ENCODE measurements at regions not wholly inside any gene's neighbourhood (a gene's known extent, or its start where the extent isn't known, plus 50 kb on each side); places are given as distances from the start of the nearest gene placed in this dataset.

DNA sequence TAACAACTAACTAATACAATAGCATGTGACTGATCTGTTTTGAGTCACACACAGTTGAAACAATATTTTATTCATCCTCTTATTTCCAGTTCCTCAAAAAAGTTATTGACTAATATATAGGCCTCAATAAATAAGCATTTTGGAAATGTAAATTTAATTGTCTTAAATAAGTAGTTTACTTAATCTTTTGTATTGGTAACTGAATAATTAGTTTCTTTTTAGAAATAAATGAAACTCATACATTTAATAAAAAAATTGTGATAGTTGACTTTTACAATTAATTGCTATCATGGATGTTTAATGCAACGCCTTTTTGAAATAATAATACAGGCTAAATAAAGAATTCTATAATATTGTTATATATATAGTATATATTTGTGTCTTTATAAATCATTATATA is 500.8 kb upstream of the PCDH20 start:
- dilution Hi-C loops (cut with MboI; ENCODE audit: extremely low pct_ligation_motif_present, low sequenced_read_pairs) = no loop called here
- Histone ChIP-seq H3K27ac (ENCODE audit: insufficient read depth, low read depth, low read length) (no peak overlapping the region), H2AFZ (ENCODE audit: low read depth, low read length) (no peak overlapping the region), H3K36me3 (ENCODE audit: control insufficient read depth in 2 of 2, extremely low read depth in 1 of 2, insufficient read depth in 2 of 2, low read length in 2 of 2) (no peaks in the 10 kb centered on the region), H3K79me2 (ENCODE audit: control insufficient read depth, insufficient read depth, low read length) (no peaks in the 10 kb centered on the region), H3K9ac (replicated peaks; ENCODE audit: extremely low read depth, insufficient read depth, low read length) (no peak overlapping the region), H3K4me1 (ENCODE audit: control insufficient read depth, extremely low read depth, insufficient read depth, low read length) (no peaks in the 10 kb centered on the region), H3K27me3 (ENCODE audit: control insufficient read depth in 2 of 2, insufficient read depth in 2 of 2, low read length in 2 of 2) (no peaks in the 10 kb centered on the region), H3K9me3 (replicated peaks; ENCODE audit: control insufficient read depth, insufficient read depth, low read length) (no peaks in the 10 kb centered on the region), H3K4me3 (replicated peaks in 1 of 3; ENCODE audit: insufficient read depth in 1 of 3, low read depth in 1 of 3, low read length in 3 of 3) (no peak overlapping the region), H3K4me2 (ENCODE audit: insufficient read depth, low read length) (no peak overlapping the region), H3K9me1 (replicated peaks; ENCODE audit: control insufficient read depth, extremely low read depth, insufficient read depth, low read length) (no peaks in the 10 kb centered on the region), H4K20me1 (replicated peaks; ENCODE audit: control insufficient read depth, extremely low read depth, insufficient read depth, low read length) (no peaks in the 10 kb centered on the region)
- no peak for TF ChIP-seq JUN (IDR thresholded peaks at IDR 0.05; ENCODE audit: borderline replicate concordance, insufficient read depth, insufficient read length, low read depth)
- no peak for TF ChIP-seq GATA2 (IDR thresholded peaks at IDR 0.05; ENCODE audit: insufficient read depth, insufficient read length, low read depth, low read length)
- TF ChIP-seq, protein P1, sequence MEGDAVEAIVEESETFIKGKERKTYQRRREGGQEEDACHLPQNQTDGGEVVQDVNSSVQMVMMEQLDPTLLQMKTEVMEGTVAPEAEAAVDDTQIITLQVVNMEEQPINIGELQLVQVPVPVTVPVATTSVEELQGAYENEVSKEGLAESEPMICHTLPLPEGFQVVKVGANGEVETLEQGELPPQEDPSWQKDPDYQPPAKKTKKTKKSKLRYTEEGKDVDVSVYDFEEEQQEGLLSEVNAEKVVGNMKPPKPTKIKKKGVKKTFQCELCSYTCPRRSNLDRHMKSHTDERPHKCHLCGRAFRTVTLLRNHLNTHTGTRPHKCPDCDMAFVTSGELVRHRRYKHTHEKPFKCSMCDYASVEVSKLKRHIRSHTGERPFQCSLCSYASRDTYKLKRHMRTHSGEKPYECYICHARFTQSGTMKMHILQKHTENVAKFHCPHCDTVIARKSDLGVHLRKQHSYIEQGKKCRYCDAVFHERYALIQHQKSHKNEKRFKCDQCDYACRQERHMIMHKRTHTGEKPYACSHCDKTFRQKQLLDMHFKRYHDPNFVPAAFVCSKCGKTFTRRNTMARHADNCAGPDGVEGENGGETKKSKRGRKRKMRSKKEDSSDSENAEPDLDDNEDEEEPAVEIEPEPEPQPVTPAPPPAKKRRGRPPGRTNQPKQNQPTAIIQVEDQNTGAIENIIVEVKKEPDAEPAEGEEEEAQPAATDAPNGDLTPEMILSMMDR (IDR thresholded peaks at IDR 0.05; ENCODE audit: extremely low read depth in 1 of 2, insufficient read depth in 1 of 2, low read depth in 1 of 2, low read length in 2 of 2) = no peak
- TF ChIP-seq EZH2 (IDR thresholded peaks at IDR 0.05; ENCODE audit: borderline replicate concordance, low read depth, low read length, severe bottlenecking) = no peak
- no peak for TF ChIP-seq FOS (IDR thresholded peaks at IDR 0.05; ENCODE audit: borderline replicate concordance, insufficient read depth, low read length)
- TF ChIP-seq POLR2A (IDR thresholded peaks at IDR 0.05; ENCODE audit: low read depth, low read length) = no peak
- TF ChIP-seq POLR2AphosphoS5 (IDR thresholded peaks at IDR 0.05; ENCODE audit: insufficient read depth, low read depth, low read length) = no peak
- FAIRE-seq (no peak), DNase-seq (ENCODE audit: low read depth, low spot score) (no peak)
- no TSS peak for BruUV-seq (replicated peaks)
- ChIA-PET POLR2A (no interaction called here), CTCF (no interaction called here)
- intact Hi-C loops (cut with micrococcal nuclease) = no loop called here

DNA sequence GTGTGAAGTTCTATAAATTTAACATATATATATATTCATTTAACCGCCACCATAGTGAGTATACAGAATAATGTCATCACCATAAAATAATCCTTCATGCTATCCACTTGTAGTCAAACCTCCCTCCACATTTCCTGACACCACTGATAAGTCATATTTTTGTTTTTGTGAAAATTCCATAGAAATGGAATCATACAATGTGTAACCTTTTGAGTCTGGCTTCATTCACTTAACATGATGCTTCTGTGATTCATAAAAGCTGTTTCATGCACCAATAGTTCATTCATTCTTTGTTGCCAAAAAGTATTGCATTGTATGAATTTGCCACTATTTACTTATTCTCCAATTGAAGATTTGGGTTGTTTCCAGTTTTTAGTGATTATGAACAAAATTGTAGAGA is 497.5 kb upstream of the PCDH20 start:
- DNase-seq (ENCODE audit: low read depth, low spot score) (no peak), FAIRE-seq (no peak)
- dilution Hi-C loops (cut with MboI; ENCODE audit: extremely low pct_ligation_motif_present, low sequenced_read_pairs) = no loop called here

More for the DNA sequence above, 497.5 kb upstream of the PCDH20 start:
- TF ChIP-seq JUN (IDR thresholded peaks at IDR 0.05; ENCODE audit: borderline replicate concordance, insufficient read depth, insufficient read length, low read depth) = no peak
- no peak for TF ChIP-seq POLR2AphosphoS5 (IDR thresholded peaks at IDR 0.05; ENCODE audit: insufficient read depth, low read depth, low read length)
- no peak for TF ChIP-seq GATA2 (IDR thresholded peaks at IDR 0.05; ENCODE audit: insufficient read depth, insufficient read length, low read depth, low read length)
- TF ChIP-seq POLR2A (IDR thresholded peaks at IDR 0.05; ENCODE audit: low read depth, low read length) = no peak
- TF ChIP-seq EZH2 (IDR thresholded peaks at IDR 0.05; ENCODE audit: borderline replicate concordance, low read depth, low read length, severe bottlenecking) = no peak
- TF ChIP-seq, protein P1 (IDR thresholded peaks at IDR 0.05; ENCODE audit: extremely low read depth in 1 of 2, insufficient read depth in 1 of 2, low read depth in 1 of 2, low read length in 2 of 2) = no peak
- no peak for TF ChIP-seq FOS (IDR thresholded peaks at IDR 0.05; ENCODE audit: borderline replicate concordance, insufficient read depth, low read length)
- TF ChIP-seq, protein P2, sequence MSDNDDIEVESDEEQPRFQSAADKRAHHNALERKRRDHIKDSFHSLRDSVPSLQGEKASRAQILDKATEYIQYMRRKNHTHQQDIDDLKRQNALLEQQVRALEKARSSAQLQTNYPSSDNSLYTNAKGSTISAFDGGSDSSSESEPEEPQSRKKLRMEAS (IDR thresholded peaks at IDR 0.05; ENCODE audit: insufficient read depth, insufficient read length) = no peak
- no peak for TF ChIP-seq MYC (IDR thresholded peaks at IDR 0.05; ENCODE audit: low read depth, low read length)
- intact Hi-C loops (cut with micrococcal nuclease) = loop anchor here (5.0 kb wide), 1 partner anchor 834 kb away; no protein-coding TSS in a partner anchor
- H3K36me3 ChIP-seq (ENCODE audit: control insufficient read depth in 2 of 2, extremely low read depth in 1 of 2, insufficient read depth in 2 of 2, low read length in 2 of 2) = no peaks in the 10 kb centered on the region
- POLR2A ChIA-PET = no interaction called here
- H3K9me3 ChIP-seq (replicated peaks; ENCODE audit: control insufficient read depth, insufficient read depth, low read length) = no peaks in the 10 kb centered on the region
- H3K4me3 ChIP-seq (replicated peaks in 1 of 3; ENCODE audit: insufficient read depth in 1 of 3, low read depth in 1 of 3, low read length in 3 of 3) = no peak overlapping the region
- no peaks in the 10 kb centered on the region for H4K20me1 ChIP-seq (replicated peaks; ENCODE audit: control insufficient read depth, extremely low read depth, insufficient read depth, low read length)
- no peak overlapping the region for H3K27ac ChIP-seq (ENCODE audit: insufficient read depth, low read depth, low read length)
- no peaks in the 10 kb centered on the region for H3K27me3 ChIP-seq (ENCODE audit: control insufficient read depth in 2 of 2, insufficient read depth in 2 of 2, low read length in 2 of 2)
- no TSS peak for BruUV-seq (replicated peaks)
- CTCF ChIA-PET = no interaction called here
- H3K9me1 ChIP-seq (replicated peaks; ENCODE audit: control insufficient read depth, extremely low read depth, insufficient read depth, low read length) = no peaks in the 10 kb centered on the region
- no peak overlapping the region for H3K9ac ChIP-seq (replicated peaks; ENCODE audit: extremely low read depth, insufficient read depth, low read length)
- no peak overlapping the region for H2AFZ ChIP-seq (ENCODE audit: low read depth, low read length)
- H3K4me2 ChIP-seq (ENCODE audit: insufficient read depth, low read length) = no peak overlapping the region
- no peaks in the 10 kb centered on the region for H3K4me1 ChIP-seq (ENCODE audit: control insufficient read depth, extremely low read depth, insufficient read depth, low read length)
- no peaks in the 10 kb centered on the region for H3K79me2 ChIP-seq (ENCODE audit: control insufficient read depth, insufficient read depth, low read length)

All from endothelial cell of umbilical vein (primary cell).